ENCODE measurements at regions not wholly inside any gene's neighbourhood (a gene's known extent, or its start where the extent isn't known, plus 50 kb on each side); places are given as distances from the start of the nearest gene placed in this dataset.

- Histone ChIP-seq H3K36me3 (no peaks in the 10 kb centered on the region), H3K9me3 (ENCODE audit: low read depth) (no peaks in the 10 kb centered on the region), H3K27me3 (no peaks in the 10 kb centered on the region), H3K4me1 (ENCODE audit: low read depth) (peaks cover 9% of the 10 kb centered on the region), H3K4me3 (no peak overlapping the region), H3K27ac (no peak overlapping the region)
- DNase-seq (ENCODE audit: low read depth in 1 of 2, low spot score in 1 of 2) = no peak
- no peak for TF ChIP-seq CTCF (IDR thresholded peaks at IDR 0.05; ENCODE audit: low read depth, low read length)
These were observed 202.2 kb upstream of the CMC1 start for GRCh38 chr3:28039234-28039633.

GRCh38 chr3:28039829-28040228 lies 201.6 kb upstream of the CMC1 start:
- H3K4me3 ChIP-seq = no peak overlapping the region
- peaks cover 9% of the 10 kb centered on the region for H3K4me1 ChIP-seq (ENCODE audit: low read depth)
- DNase-seq (ENCODE audit: low read depth in 1 of 2, low spot score in 1 of 2) = no peak
- no peaks in the 10 kb centered on the region for H3K27me3 ChIP-seq
- H3K9me3 ChIP-seq (ENCODE audit: low read depth) = no peaks in the 10 kb centered on the region
- no peak overlapping the region for H3K27ac ChIP-seq
- no peaks in the 10 kb centered on the region for H3K36me3 ChIP-seq
- no peak for TF ChIP-seq CTCF (IDR thresholded peaks at IDR 0.05; ENCODE audit: low read depth, low read length)

GRCh38 chr3:28042095-28042635 lies 199.3 kb upstream of the CMC1 start:
- H3K27ac ChIP-seq = no peak overlapping the region
- peaks cover 9% of the 10 kb centered on the region for H3K4me1 ChIP-seq (ENCODE audit: low read depth)
- no peaks in the 10 kb centered on the region for H3K27me3 ChIP-seq
- TF ChIP-seq CTCF (IDR thresholded peaks at IDR 0.05; ENCODE audit: low read depth, low read length) = no peak
- no peak overlapping the region for H3K4me3 ChIP-seq
- no peak for DNase-seq (ENCODE audit: low read depth in 1 of 2, low spot score in 1 of 2)
- no peaks in the 10 kb centered on the region for H3K9me3 ChIP-seq (ENCODE audit: low read depth)
- H3K36me3 ChIP-seq = no peaks in the 10 kb centered on the region

- DNase-seq (ENCODE audit: low read depth in 1 of 2, low spot score in 1 of 2) = no peak
- TF ChIP-seq CTCF (IDR thresholded peaks at IDR 0.05; ENCODE audit: low read depth, low read length) = no peak
- H3K9me3 ChIP-seq (ENCODE audit: low read depth) = no peaks in the 10 kb centered on the region
- H3K27ac ChIP-seq = no peak overlapping the region
- H3K36me3 ChIP-seq = no peaks in the 10 kb centered on the region
- H3K4me1 ChIP-seq (ENCODE audit: low read depth) = peaks cover 9% of the 10 kb centered on the region
- no peak overlapping the region for H3K4me3 ChIP-seq
- no peaks in the 10 kb centered on the region for H3K27me3 ChIP-seq
These were observed 198.7 kb upstream of the CMC1 start for GRCh38 chr3:28042707-28043106.

- Histone ChIP-seq H3K4me1 (ENCODE audit: low read depth) (no peaks in the 10 kb centered on the region), H3K36me3 (no peaks in the 10 kb centered on the region), H3K27me3 (no peaks in the 10 kb centered on the region), H3K9me3 (ENCODE audit: low read depth) (no peaks in the 10 kb centered on the region), H3K4me3 (no peak overlapping the region), H3K27ac (no peak overlapping the region)
- DNase-seq (ENCODE audit: low read depth in 1 of 2, low spot score in 1 of 2) = peak in 1 of 2 donors; percentile 4
- no peak for TF ChIP-seq CTCF (IDR thresholded peaks at IDR 0.05; ENCODE audit: low read depth, low read length)
These were observed 191.3 kb upstream of the CMC1 start for GRCh38 chr3:28050120-28050519.

- Histone ChIP-seq H3K27ac (no peak overlapping the region), H3K4me3 (no peak overlapping the region), H3K9me3 (ENCODE audit: low read depth) (no peaks in the 10 kb centered on the region), H3K27me3 (no peaks in the 10 kb centered on the region), H3K36me3 (no peaks in the 10 kb centered on the region), H3K4me1 (ENCODE audit: low read depth) (no peaks in the 10 kb centered on the region)
- DNase-seq (ENCODE audit: low read depth in 1 of 2, low spot score in 1 of 2) = peak in 1 of 2 donors; percentile 58
- TF ChIP-seq CTCF (IDR thresholded peaks at IDR 0.05; ENCODE audit: low read depth, low read length) = no peak
These were observed 190.5 kb upstream of the CMC1 start for GRCh38 chr3:28050885-28051284.
